ENCODE measurements at regions not wholly inside any gene's neighbourhood (a gene's known extent, or its start where the extent isn't known, plus 50 kb on each side); places are given as distances from the start of the nearest gene placed in this dataset.

GRCh38 chr20:36084897-36085613 lies 69.5 kb upstream of the EPB41L1 start:
- TF ChIP-seq CEBPB (IDR thresholded peaks at IDR 0.05; ENCODE audit: low read depth, low read length) (no peak), CTCF (conservative IDR thresholded peaks at IDR 0.05; ENCODE audit: low read depth, low read length) (no peak), MAZ (IDR thresholded peaks at IDR 0.05; ENCODE audit: borderline replicate concordance, low read depth, low read length) (no peak), POLR2A (IDR thresholded peaks at IDR 0.05; ENCODE audit: low read depth, low read length) (no peak)

All from IMR-90 (cell line).